DMS114 treated with DMSO at 0.1 percent for 48 hours (cell line): ENCODE measurements at regions not wholly inside any gene's neighbourhood (a gene's known extent, or its start where the extent isn't known, plus 50 kb on each side); places are given as distances from the start of the nearest gene placed in this dataset.
"Not testable (repeated sequence)": the region's sequence is repeated elsewhere in the genome, so short reads cannot be mapped to it uniquely, and the experiment has no call there.

Experiments used
- DNase-seq: peaks from one replicate; lab custom pipeline; 2025; ENCODE audit not compliant: unreplicated experiment; lab: John Stamatoyannopoulos, UW

- no peak for DNase-seq
These were observed 188.0 kb upstream of the ADCY2 start for GRCh38 chr5:7207979-7208378.

DNA sequence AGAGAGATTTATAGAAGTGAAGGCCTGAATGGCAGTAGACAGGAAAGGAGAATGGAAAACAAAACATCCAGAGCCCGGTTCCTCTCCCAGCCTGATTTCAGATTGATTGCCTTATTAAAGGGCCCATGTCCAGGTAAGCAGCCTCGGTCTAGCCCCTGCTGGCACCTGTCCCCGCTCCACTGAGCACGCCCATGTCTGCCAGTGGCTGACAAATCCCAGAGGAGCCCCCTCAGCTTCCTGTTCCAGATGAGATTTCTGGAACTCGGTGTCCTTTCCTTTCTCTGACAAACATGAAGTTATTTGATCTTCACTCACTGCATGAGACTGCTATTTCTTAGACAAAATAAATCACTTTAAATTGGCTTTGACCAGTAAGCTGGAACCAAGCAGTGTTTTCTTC lies 187.0 kb upstream of the ADCY2 start:
- no peak for DNase-seq

GRCh38 chr5:7209658-7210057 lies 186.3 kb upstream of the ADCY2 start:
- no peak for DNase-seq

- no peak for DNase-seq
These were observed 185.4 kb upstream of the ADCY2 start for GRCh38 chr5:7210549-7210948.

GRCh38 chr5:7213525-7213924 lies 182.4 kb upstream of the ADCY2 start:
- DNase-seq: no peak

GRCh38 chr5:7214906-7215416 lies 181.0 kb upstream of the ADCY2 start:
- DNase-seq: no peak

- no peak for DNase-seq
These were observed 177.8 kb upstream of the ADCY2 start for GRCh38 chr5:7218141-7218540.

DNA sequence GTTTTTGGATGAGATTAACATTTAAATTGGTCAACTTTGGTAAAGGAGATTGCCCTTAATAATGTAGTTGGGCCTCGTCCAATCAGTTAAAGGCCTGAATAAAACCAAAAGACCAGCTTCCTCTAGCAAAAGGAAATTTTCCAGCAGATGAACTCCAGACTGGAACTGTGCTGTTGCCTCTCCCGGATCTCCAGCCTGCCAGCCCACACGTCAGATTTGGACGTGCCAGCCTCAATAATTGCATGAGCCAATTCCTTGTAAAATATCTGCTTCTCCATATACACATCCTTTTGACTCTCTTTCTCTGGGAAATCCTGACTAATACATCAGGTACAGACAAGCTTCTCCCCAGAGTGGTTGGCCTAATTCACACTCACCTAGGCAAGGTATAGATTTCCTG lies 175.8 kb upstream of the ADCY2 start:
- DNase-seq: no peak

GRCh38 chr5:7221041-7221440 lies 174.9 kb upstream of the ADCY2 start:
- DNase-seq: no peak

GRCh38 chr5:7225826-7226225 lies 170.1 kb upstream of the ADCY2 start:
- no peak for DNase-seq

DNA sequence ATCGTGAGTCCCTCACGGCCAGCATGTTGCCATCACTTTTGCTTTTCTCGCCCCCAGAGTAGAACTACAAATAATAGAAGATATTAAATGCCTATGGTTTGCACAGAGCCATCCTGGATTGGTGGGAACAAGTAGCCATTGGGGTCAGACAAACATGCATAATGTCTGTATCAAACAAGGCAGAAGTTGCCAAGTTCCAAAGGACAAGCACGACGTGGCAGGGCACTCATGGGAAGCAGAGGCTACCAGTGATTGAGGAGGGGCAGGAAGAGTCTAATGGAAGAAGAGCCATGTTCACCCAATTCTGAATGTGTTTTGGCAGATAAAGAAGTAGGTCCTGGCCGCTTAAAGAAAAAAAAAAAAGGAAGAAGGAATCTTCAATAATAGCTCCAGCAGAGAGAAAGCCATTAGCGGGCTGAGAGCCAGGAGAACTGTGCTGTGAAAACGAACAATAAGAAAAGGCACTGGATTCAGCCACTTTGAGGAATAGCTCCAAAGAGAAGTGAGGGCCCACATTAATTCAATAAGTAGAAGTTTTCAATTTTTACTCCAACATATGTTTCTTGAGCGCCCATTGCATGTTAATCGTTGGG lies 153.7 kb upstream of the ADCY2 start:
- DNase-seq: no peak

GRCh38 chr5:7244208-7244607 lies 151.7 kb upstream of the ADCY2 start:
- no peak for DNase-seq

DNA sequence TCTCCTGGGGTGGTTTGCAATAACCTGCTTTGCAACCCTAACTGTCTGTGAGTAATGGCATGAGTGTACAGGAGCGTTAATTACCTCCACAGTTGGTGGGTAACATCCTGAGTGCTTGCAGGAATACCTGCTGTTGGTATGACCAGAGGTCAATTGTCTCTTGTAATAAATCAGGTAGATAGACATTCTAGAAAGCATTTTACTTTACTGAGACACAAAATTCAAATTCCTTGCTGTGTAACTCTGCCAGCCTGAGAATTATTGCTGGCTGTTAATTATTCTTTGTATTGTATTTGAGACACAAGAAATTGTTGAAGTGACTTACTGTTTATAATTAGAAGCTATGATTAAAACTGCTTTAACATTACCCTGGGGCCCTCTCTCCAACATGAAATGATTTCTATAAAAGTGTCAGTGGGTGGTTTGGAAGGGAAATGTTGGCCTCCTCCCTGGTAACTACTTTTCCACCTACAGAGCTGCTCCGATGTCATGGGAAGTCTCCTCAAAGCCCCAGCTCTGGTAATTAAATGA lies 150.8 kb upstream of the ADCY2 start:
- DNase-seq: no peak

- DNase-seq: no peak
These were observed 149.7 kb upstream of the ADCY2 start for GRCh38 chr5:7246287-7246686.

DNA sequence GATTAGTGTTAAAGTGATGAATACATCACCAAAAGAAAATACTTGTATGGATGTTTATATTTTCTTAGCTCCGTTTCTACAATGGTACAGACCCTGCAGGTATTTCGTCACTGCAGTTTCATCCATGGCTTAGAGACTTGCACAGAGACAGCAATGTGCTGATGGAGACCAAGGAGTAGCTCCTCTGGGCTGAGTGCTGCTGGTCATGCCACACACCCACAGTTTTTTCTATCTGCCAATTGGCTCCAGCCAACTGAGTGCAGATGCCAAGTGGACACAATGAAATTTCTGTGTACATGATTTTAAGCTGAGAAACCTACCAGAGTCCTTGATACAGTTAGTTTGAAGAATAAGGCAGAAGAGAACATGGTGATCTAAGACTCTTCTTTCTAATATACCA lies 145.9 kb upstream of the ADCY2 start:
- no peak for DNase-seq

GRCh38 chr5:7250611-7251010 lies 145.3 kb upstream of the ADCY2 start:
- no peak for DNase-seq

DNA sequence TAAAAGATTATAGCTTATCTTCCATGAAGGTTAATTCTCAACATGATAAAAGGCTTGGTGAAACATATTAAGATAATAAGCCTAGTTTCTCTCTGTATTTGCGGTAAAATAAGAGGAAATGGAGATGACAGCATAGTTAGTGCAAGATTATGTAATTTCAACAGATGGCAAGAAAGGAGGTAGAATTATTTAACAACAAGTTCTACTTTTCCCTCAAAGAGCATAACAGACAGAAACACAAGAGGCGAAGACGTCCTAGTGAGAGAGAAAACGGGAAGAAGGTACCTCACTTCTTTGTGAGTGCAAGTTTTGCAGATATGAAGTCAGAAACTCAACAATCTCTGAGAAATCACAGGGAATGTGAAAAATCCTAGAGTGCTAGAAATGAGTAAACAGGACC lies 144.8 kb upstream of the ADCY2 start:
- no peak for DNase-seq

DNA sequence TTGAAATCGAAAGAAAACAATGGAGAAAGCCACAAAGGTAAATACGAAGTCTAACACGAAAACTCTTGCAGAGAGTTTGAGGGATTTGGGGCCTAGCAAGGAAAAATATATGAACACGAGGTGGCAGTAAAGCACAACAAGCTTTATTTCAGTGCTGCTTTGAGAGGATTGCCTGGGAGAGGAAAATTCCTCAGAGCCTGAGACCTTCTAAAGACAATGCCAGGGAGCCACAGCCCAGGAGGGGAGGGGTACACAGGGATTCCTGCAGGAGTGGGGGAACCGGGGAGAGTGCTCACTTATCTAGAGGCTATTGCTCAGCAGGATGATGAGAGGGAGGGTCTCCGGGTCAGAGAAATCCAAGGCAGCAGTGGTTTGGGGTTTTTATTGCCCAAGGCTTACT lies 134.9 kb upstream of the ADCY2 start:
- DNase-seq: peak; percentile 58

DNA sequence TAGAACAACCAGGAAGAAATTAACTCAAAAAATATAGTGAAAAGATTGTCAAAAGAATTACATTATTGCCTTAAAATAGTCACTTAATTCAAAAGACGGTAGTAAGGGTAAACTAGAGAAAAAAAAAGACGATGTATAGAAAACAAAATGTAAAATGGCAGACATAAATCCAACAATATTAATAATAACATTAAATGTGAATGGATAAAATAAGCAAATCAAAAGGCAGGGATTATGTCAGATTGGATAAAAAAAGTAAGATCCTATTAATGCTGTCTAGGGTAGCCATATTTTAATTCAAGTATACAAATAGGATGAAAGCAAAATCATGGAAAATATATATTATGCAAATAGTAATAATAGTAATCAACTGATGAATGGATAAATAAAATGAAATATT lies 134.0 kb upstream of the ADCY2 start:
- no peak for DNase-seq

GRCh38 chr5:7263398-7264015 lies 132.4 kb upstream of the ADCY2 start:
- not testable (repeated sequence) for DNase-seq

- not testable (repeated sequence) for DNase-seq
These were observed 130.2 kb upstream of the ADCY2 start for GRCh38 chr5:7265776-7266175.

GRCh38 chr5:7268722-7269121 lies 127.2 kb upstream of the ADCY2 start:
- DNase-seq: not testable (repeated sequence)
